Natural killer cell (primary cell): ENCODE measurements at regions not wholly inside any gene's neighbourhood (a gene's known extent, or its start where the extent isn't known, plus 50 kb on each side); places are given as distances from the start of the nearest gene placed in this dataset.

Source experiments
- ATAC-seq, 3 donors: fragments of 150-1000 bp in 2 of 3; fragments of 200-7000 bp in 1 of 3; cut with Tn5 transposase; 1 replicate in 1 of 3; 2 replicates in 2 of 3; pipeline ENCODE4 v1.10.0; 2021; ENCODE audit warnings: mild to moderate bottlenecking in 2 of 3, moderate library complexity in 2 of 3
- DNase-seq, 2 donors: peaks; one replicate each; pipeline versions ENCODE4 v3.0.0 to v3.0.0-alpha.2; 2013 to 2021; ENCODE audit warnings: mixed read lengths in 1 of 2
- H3K27ac ChIP-seq: one replicate; pipeline ENCODE4 v1.5.1; 2013; ENCODE audit warnings: mild to moderate bottlenecking, low read length
- H3K27me3 ChIP-seq: one replicate; pipeline ENCODE4 v1.6.1; 2013; ENCODE audit warnings: low read length; ENCODE audit not compliant: control insufficient read depth, insufficient read depth
- H3K36me3 ChIP-seq: one replicate; pipeline ENCODE4 v1.6.1; 2013; ENCODE audit warnings: low read length; ENCODE audit not compliant: control insufficient read depth, insufficient read depth
- H3K4me1 ChIP-seq: one replicate; pipeline ENCODE4 v1.6.1; 2013; ENCODE audit warnings: low read length; ENCODE audit not compliant: control insufficient read depth, insufficient read depth
- H3K4me3 ChIP-seq: one replicate; pipeline ENCODE4 v1.5.1; 2013; ENCODE audit warnings: low read length
- H3K9me3 ChIP-seq: one replicate; pipeline ENCODE4 v1.6.1; 2013; ENCODE audit warnings: low read length; ENCODE audit not compliant: control insufficient read depth, insufficient read depth
- H3K27ac Mint-ChIP-seq, 2 donors: one replicate each; pipeline ENCODE4 v1.8.0; 2022; ENCODE audit warnings: mild to moderate bottlenecking in 2 of 2, mixed read lengths in 2 of 2, moderate library complexity in 1 of 2
- H3K27me3 Mint-ChIP-seq, 2 donors: one replicate each; pipeline ENCODE4 v1.8.0; 2022; ENCODE audit warnings: low read depth in 2 of 2, mixed read lengths in 2 of 2
- H3K36me3 Mint-ChIP-seq: one replicate; pipeline ENCODE4 v1.8.0; 2022; ENCODE audit warnings: mixed read lengths
- H3K4me1 Mint-ChIP-seq, 2 donors: one replicate each; pipeline ENCODE4 v1.8.0; 2022; ENCODE audit warnings: mixed read lengths in 2 of 2
- H3K4me3 Mint-ChIP-seq: one replicate; pipeline ENCODE4 v1.8.0; 2022; ENCODE audit warnings: mild to moderate bottlenecking, moderate library complexity, mixed read lengths
- H3K9me3 Mint-ChIP-seq, 2 donors: one replicate each; pipeline ENCODE4 v1.8.0; 2022; ENCODE audit warnings: mixed read lengths in 2 of 2
- CTCF ChIP-seq: fragments of 200-600 bp; IDR thresholded peaks from one replicate; pipeline ENCODE4 v1.8.0; 2022; ENCODE audit warnings: antibody characterized with exemption
- WGBS: methylation state at CpG from one replicate; pipeline ENCODE4 v1.1.7; 2013; ENCODE audit warnings: missing lambda C conversion rate; ENCODE audit not compliant: insufficient coverage; 5-methylcytosine and 5-hydroxymethylcytosine counted together
- intact Hi-C: fragments of 100-400 bp; cut with micrococcal nuclease; formaldehyde crosslinking; loops from one replicate; pipeline ENCODE4 v1.14.2; 2022

GRCh38 chr17:56064506-56064905 is 88.8 kb upstream of the ANKFN1 start:
- no peak overlapping the region for H3K4me3 ChIP-seq
- H3K4me3 Mint-ChIP-seq = no peak overlapping the region
- intact Hi-C loops = no loop called here
- peaks cover 12 to 13% of the 10 kb centered on the region in 2 donors for H3K9me3 Mint-ChIP-seq
- H3K4me1 ChIP-seq = no peaks in the 10 kb centered on the region
- no peaks in the 10 kb centered on the region for H3K4me1 Mint-ChIP-seq
- no peaks in the 10 kb centered on the region for H3K36me3 ChIP-seq
- no peak overlapping the region for H3K27ac ChIP-seq
- no peaks in the 10 kb centered on the region for H3K27me3 ChIP-seq
- ATAC-seq (no peak), DNase-seq (no peak)
- TF ChIP-seq CTCF = no peak
- no peaks in the 10 kb centered on the region for H3K9me3 ChIP-seq
- H3K36me3 Mint-ChIP-seq = no peaks in the 10 kb centered on the region
- no peak overlapping the region for H3K27ac Mint-ChIP-seq
- WGBS = 65% methylated on average over 6 of the region's 7 CpGs
- no peaks in the 10 kb centered on the region for H3K27me3 Mint-ChIP-seq

- no peak overlapping the region for H3K27ac ChIP-seq
- intact Hi-C loops = no loop called here
- Mint-ChIP-seq H3K36me3 (no peaks in the 10 kb centered on the region), H3K27ac (no peak overlapping the region), H3K4me3 (no peak overlapping the region), H3K4me1 (no peaks in the 10 kb centered on the region), H3K27me3 (no peaks in the 10 kb centered on the region), H3K9me3 (peaks cover 3 to 10% of the 10 kb centered on the region in 2 donors)
- DNase-seq = no peak
- no peak for ATAC-seq
- no peaks in the 10 kb centered on the region for H3K27me3 ChIP-seq
- WGBS = 87% methylated on average over 5 of the region's 6 CpGs
- H3K4me1 ChIP-seq = no peaks in the 10 kb centered on the region
- no peak for TF ChIP-seq CTCF
- H3K9me3 ChIP-seq = no peaks in the 10 kb centered on the region
- H3K36me3 ChIP-seq = no peaks in the 10 kb centered on the region
- no peak overlapping the region for H3K4me3 ChIP-seq
Measured at GRCh38 chr17:56074361-56074890, 78.8 kb upstream of the ANKFN1 start.

- H3K27me3 Mint-ChIP-seq = no peaks in the 10 kb centered on the region
- no peaks in the 10 kb centered on the region for H3K36me3 Mint-ChIP-seq
- no peaks in the 10 kb centered on the region for H3K27me3 ChIP-seq
- no peak overlapping the region for H3K4me3 Mint-ChIP-seq
- peaks cover 3 to 10% of the 10 kb centered on the region in 2 donors for H3K9me3 Mint-ChIP-seq
- no peaks in the 10 kb centered on the region for H3K9me3 ChIP-seq
- H3K4me1 Mint-ChIP-seq = no peaks in the 10 kb centered on the region
- DNase-seq = no peak
- intact Hi-C loops = no loop called here
- ATAC-seq = no peak
- TF ChIP-seq CTCF = no peak
- no peak overlapping the region for H3K27ac ChIP-seq
- H3K4me3 ChIP-seq = no peak overlapping the region
- H3K36me3 ChIP-seq = no peaks in the 10 kb centered on the region
- no peak overlapping the region for H3K27ac Mint-ChIP-seq
- no peaks in the 10 kb centered on the region for H3K4me1 ChIP-seq
Measured at GRCh38 chr17:56076980-56077379, 76.3 kb upstream of the ANKFN1 start.

GRCh38 chr17:56083475-56083874 is 69.8 kb upstream of the ANKFN1 start:
- WGBS = 86% methylated on average over 2 of the region's 2 CpGs
- peaks cover 0 to under 1% of the 10 kb centered on the region in 2 donors for H3K27me3 Mint-ChIP-seq
- Histone ChIP-seq H3K27me3 (no peaks in the 10 kb centered on the region), H3K4me1 (no peaks in the 10 kb centered on the region), H3K27ac (no peak overlapping the region), H3K4me3 (no peak overlapping the region), H3K9me3 (no peaks in the 10 kb centered on the region), H3K36me3 (no peaks in the 10 kb centered on the region)
- no peaks in the 10 kb centered on the region for H3K4me1 Mint-ChIP-seq
- no peak overlapping the region for H3K27ac Mint-ChIP-seq
- DNase-seq (no peak), ATAC-seq (no peak)
- H3K36me3 Mint-ChIP-seq = no peaks in the 10 kb centered on the region
- peaks cover 2 to 5% of the 10 kb centered on the region in 2 donors for H3K9me3 Mint-ChIP-seq
- TF ChIP-seq CTCF = no peak
- intact Hi-C loops = no loop called here
- H3K4me3 Mint-ChIP-seq = no peak overlapping the region
